Kidney (tissue), 13 donors: ENCODE measurements at regions not wholly inside any gene's neighbourhood (a gene's known extent, or its start where the extent isn't known, plus 50 kb on each side); places are given as distances from the start of the nearest gene placed in this dataset.

ENCODE experiments used
- DNase-seq, 5 donors: peaks; one replicate each; pipeline ENCODE4 v3.0.0-alpha.2; 2013 to 2020
- FAIRE-seq: peaks from 2 replicates; lab custom pipeline; 2012; peaks lifted over from hg19 to GRCh38; lab: Jason Lieb, UNC
- H3K27ac ChIP-seq, 2 donors: one replicate each; pipeline ENCODE4 v1.7.0; 2013; ENCODE audit warnings: low read depth in 2 of 2, low read length in 2 of 2, inconsistent platforms in 1 of 2
- H3K27me3 ChIP-seq: one replicate; pipeline ENCODE4 v1.7.1; 2013; ENCODE audit warnings: low read length, inconsistent platforms; ENCODE audit not compliant: control insufficient read depth, insufficient read depth
- H3K36me3 ChIP-seq, 3 donors: one replicate each; pipeline versions ENCODE4 v1.7.0 to v1.7.1; 2013; ENCODE audit warnings: low read length in 3 of 3, control low read depth in 1 of 3, inconsistent platforms in 1 of 3; ENCODE audit not compliant: insufficient read depth in 3 of 3, control insufficient read depth in 2 of 3
- H3K4me1 ChIP-seq, 3 donors: one replicate each; pipeline versions ENCODE4 v1.7.0 to v1.7.1; 2013; ENCODE audit warnings: low read length in 3 of 3, inconsistent platforms in 1 of 3, low read depth in 1 of 3; ENCODE audit not compliant: control insufficient read depth in 2 of 3, insufficient read depth in 2 of 3
- H3K4me3 ChIP-seq, 3 donors: one replicate each; pipeline versions ENCODE4 v1.7.0 to v1.8.1; 2013; ENCODE audit warnings: low read length in 3 of 3, control low read depth in 1 of 3, inconsistent platforms in 1 of 3
- H3K9ac ChIP-seq, 3 donors: one replicate each; pipeline versions ENCODE4 v1.7.0 to v1.7.1; 2013; ENCODE audit warnings: low read length in 3 of 3, control low read depth in 1 of 3, inconsistent platforms in 1 of 3
- H3K9me3 ChIP-seq, 3 donors: one replicate each; pipeline versions ENCODE4 v1.7.0 to v1.7.1; 2013; ENCODE audit warnings: low read length in 3 of 3, control low read depth in 1 of 3, inconsistent platforms in 1 of 3; ENCODE audit not compliant: control insufficient read depth in 2 of 3, insufficient read depth in 1 of 3
- CTCF ChIP-seq: IDR thresholded peaks from 3 replicates; pipeline ENCODE4 v1.5.1; 2012; ENCODE audit warnings: mild to moderate bottlenecking, moderate library complexity, borderline replicate concordance; ENCODE audit not compliant: insufficient read depth; ENCODE audit errors: extremely low read depth
- intact Hi-C: fragments of 100-400 bp; cut with DNase I; formaldehyde crosslinking; loops from one replicate; pipeline ENCODE4 v1.11.1; 2022
- donor health status: control.
- donor health status: control.
- donor health status: control.
- donor health status: control.
- donor health status: control.
- donor health status: DM: yes; HTN: yes; CAD: no.
- donor health status: Normal renal cell carcinoma (clear cell type).

GRCh38 chr6:21885532-21886114, 292.1 kb downstream of the SOX4 start:
- DNase-seq = peak in 4 of 5 donors; percentile 56 to 86 (median 79)
- intact Hi-C loops = no loop called here
- FAIRE-seq = no peak
- Histone ChIP-seq H3K9ac (peak overlapping the region in 1 of 3 donors; percentile 12), H3K36me3 (no peaks in the 10 kb centered on the region), H3K4me3 (peak overlapping the region in 2 of 3 donors; percentile 0 to 47), H3K4me1 (peaks cover 9 to 17% (median 16%) of the 10 kb centered on the region in 3 donors), H3K27me3 (no peaks in the 10 kb centered on the region), H3K9me3 (no peaks in the 10 kb centered on the region), H3K27ac (peak overlapping the region; percentile 62 to 78)
- no peak for TF ChIP-seq CTCF

- DNase-seq (peak in 3 of 5 donors; percentile 17 to 84 (median 82)), FAIRE-seq (no peak)
- peaks cover 9 to 17% (median 16%) of the 10 kb centered on the region in 3 donors for H3K4me1 ChIP-seq
- no peak for TF ChIP-seq CTCF
- peak overlapping the region; percentile 62 to 65 for H3K27ac ChIP-seq
- H3K9me3 ChIP-seq = no peaks in the 10 kb centered on the region
- peak overlapping the region in 1 of 3 donors; percentile 0 for H3K9ac ChIP-seq
- H3K27me3 ChIP-seq = no peaks in the 10 kb centered on the region
- no peaks in the 10 kb centered on the region for H3K36me3 ChIP-seq
- intact Hi-C loops = no loop called here
- H3K4me3 ChIP-seq = peak overlapping the region in 2 of 3 donors; percentile 24 to 37
These were observed 293.1 kb downstream of the SOX4 start for GRCh38 chr6:21886542-21887151.

GRCh38 chr6:21887231-21888185, 294.0 kb downstream of the SOX4 start:
- peak overlapping the region; percentile 62 to 65 for H3K27ac ChIP-seq
- FAIRE-seq = no peak

More at GRCh38 chr6:21887231-21888185, 294.0 kb downstream of the SOX4 start:
- H3K4me3 ChIP-seq = peak overlapping the region in 2 of 3 donors; percentile 1 to 24
- H3K9me3 ChIP-seq = no peaks in the 10 kb centered on the region
- no peaks in the 10 kb centered on the region for H3K36me3 ChIP-seq
- no peak for TF ChIP-seq CTCF
- no peaks in the 10 kb centered on the region for H3K27me3 ChIP-seq
- DNase-seq = peak in 3 of 5 donors; percentile 17 to 80 (median 68)
- intact Hi-C loops = no loop called here
- H3K9ac ChIP-seq = peak overlapping the region in 1 of 3 donors; percentile 0
- H3K4me1 ChIP-seq = peaks cover 9 to 17% (median 16%) of the 10 kb centered on the region in 3 donors
